ENCODE measurements at regions not wholly inside any gene's neighbourhood (a gene's known extent, or its start where the extent isn't known, plus 50 kb on each side); places are given as distances from the start of the nearest gene placed in this dataset.

DNA sequence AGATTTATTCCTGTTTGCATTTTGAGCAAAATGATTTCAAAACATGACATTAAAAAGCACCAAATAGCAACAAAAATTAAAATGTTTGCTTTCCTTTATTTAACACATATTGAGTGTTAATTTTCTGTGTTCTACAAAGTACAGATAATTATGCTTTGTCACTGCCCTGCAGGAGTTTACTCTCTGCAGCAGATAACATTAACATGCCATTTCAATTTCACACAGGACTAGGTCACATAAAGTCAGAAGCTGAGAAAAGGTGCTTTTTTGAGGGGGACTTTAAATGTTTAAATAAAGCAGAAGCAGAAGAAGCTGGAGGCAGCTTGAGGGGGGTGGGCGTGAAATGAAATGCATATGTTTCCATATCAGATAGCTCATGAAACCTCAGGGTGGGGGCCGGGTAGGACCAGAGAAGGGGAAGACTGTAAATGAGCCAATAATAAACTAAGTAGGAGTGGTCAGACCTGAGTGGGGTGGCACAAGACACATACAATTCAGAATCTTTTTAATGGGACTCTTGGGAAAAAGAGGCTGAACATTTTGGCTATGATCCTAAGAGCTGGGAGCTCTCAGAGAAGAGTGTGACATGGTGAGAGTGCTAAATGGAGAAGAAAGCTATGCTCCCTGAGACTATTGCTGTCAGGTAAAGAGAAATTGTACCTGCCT, 387.5 kb downstream of the FAM170A start:
- DNase-seq = no peak

DNA sequence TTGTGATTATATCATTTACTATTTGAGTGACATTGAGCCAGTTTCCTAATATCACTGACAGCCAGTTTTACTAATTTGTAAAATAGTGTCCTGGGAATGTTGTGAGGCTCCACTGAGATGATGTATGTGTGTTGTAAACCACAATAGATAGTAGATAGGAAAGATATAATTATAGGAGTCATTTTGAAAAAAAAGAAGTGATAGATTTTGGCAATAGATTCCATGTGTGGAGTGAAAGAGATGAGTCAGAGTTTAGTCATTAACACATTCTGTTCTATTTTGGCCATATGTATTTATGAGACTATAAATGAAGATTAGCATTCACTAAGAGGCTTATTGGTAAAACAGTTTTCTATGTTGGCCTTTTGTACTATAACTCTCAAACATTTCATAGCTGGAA, 388.2 kb downstream of the FAM170A start:
- DNase-seq = peak; percentile 37

DNA sequence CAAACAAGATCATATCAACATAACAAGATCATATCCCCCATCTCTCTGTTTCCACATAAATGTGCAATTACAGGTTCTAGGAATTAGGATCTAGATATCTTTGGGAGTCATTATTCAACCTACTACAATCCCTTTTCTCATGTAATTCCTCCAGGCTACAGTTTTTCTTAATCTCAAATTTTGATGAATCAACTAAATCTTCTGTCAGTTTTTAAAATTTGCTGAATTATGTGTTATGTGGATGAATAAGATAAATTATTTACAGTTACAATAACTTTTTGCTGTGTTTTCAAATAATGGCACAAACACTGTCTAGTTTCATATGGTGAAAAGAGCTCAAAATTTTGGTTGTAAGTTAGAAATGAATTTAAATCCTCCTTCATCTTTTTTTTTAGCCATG, 405.8 kb downstream of the FAM170A start:
- DNase-seq = no peak

DNA sequence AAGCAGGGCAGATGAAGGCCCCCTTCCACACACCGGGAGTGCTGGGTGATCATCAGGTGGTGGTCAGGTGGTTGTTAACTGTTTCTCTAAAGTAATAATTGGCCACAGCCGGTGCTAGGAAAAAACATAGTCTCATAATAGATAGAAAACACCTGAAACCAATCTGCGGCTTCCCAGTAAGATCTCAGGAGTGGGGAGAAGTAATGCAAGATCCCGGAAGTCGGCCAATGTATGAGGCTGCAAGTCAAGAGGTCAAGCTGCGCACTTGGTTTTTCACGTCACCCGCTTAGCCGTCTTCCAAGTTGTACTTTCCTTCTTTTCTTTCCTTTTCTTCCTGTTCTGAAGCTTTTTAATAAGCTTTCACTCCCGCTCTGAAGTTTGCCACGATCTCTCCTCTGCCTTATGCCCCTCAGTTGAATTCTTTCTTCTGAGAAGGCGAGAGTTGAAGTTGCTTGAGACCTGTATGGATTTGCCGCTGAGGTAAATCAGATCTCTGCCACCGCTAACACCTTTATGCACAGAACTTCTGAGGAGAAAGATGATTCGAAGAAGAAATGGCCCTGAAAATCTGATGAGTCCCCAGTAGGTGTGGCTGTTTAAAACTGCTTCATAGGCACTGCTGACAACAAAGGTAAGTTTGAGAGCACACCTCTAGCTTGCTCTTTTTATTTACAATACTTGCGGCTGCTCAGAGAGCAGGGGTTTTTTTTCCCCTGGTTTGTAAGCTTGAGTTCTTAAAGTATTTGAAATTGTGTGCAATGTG, 406.6 kb downstream of the FAM170A start:
- DNase-seq = no peak

DNA sequence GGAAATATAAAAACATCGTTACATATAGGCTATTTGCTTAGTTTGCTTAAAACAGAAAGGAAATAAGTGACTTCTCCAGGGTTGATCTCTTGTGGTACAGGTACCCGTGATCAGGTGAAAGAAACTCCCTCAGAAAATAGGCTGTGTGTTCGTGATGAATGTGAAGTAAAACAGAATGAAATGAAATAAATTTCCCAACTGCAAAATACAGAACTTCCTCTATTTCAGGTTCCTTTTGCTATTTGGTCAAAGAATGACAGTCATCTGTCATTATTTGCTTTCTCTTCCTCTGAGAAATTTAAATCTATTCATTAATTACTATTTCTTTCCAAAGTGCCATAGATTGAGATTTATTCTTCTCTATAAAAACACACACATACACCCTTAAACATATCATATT, 408.1 kb downstream of the FAM170A start:
- peak; percentile 77 for DNase-seq

DNA sequence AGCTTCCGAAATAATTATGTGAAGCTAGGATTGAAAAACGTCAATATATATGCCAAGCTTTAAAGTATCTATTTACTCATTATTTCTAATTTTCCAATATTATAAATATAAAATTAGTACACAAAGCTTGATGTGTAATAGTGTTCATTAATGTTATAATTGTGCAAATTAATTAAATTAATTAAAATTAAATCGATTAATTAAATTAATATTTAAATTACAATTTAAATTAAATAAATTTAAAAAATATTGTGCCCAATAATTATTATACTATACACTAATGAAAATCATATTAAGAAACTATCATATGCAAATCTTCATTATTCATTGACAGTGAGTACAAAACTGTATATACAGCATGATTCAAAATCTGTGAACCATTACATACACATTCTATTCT, 409.8 kb downstream of the FAM170A start:
- no peak for DNase-seq

DNA sequence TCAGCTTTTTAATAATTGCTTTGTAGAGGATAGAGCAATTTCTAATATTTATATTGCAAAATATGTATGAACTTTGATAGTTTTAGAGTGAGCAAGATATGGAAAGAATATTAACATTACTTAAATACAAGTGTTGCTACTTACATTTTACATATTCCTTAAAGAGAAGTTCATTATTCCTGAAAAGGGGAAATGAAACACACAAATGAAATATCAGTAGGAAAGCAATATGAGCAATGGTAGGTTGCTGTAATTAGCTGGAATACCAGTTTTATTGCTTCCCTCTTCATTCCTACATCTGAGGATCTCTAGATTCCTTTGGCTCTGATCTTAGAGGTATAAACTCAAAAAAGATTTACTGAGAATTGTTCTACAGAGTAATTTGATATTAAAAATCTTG, 414.1 kb downstream of the FAM170A start:
- peak; percentile 59 for DNase-seq

DNA sequence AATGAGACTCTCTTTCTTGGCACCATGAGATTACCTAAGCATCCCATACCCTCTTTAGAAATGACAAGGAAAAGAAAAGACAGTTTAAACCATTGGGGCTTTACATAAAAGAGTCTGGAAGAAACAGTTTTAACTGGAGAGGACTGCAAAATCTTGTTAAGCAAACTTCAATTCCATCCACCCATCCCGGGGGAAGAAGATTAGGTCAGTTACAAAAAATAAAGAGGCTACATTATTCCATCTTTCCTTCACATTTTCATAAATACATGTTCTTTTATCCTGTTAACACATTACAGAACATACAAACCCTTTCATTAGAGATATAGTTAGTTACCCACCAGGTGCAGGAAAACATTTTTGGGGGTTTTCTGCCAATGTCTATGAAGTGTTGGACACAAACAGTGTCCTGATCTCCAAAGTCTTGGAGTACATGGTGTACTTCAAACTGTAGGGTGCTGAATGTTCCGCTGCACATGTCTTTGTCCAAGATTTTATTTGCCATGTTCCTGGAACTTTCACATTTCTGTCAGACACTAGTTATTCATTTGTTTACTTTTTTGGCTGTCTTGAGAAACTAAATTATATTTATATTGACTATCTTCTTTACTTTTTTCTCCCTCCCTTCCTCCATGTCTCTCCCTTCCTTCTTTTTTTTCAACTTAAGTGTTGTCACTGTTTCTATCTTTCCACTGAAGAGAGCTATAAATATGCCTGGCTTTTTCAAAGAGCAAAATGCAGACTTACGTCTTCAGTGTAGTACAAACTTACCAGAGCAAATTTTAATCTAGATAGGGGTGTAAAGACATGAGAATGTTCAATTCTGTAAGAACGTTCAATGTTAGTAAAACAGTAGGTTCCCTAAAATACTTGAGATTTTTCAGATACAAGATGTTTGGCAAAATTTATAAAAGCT, 410.9 kb upstream of the PRR16 start:
- no peak for DNase-seq

DNA sequence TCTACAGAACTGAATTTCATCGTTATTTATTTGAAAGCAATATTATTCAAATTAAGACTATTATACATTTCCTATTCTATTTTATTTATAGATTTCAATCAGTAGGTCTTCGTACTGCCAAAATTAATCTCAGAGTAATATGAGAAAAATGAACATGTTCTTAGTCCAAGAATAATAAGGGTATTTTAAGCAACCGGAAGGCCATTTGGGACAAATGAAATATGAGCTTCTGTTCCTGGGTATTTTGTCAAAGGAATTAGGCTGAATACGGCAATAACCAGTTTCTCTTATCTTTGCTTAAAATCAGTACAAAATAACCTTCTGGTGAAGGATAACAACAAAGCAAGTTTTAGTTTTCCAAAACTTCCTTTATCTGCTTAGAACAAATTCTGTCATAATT, 410.3 kb upstream of the PRR16 start:
- DNase-seq = no peak

DNA sequence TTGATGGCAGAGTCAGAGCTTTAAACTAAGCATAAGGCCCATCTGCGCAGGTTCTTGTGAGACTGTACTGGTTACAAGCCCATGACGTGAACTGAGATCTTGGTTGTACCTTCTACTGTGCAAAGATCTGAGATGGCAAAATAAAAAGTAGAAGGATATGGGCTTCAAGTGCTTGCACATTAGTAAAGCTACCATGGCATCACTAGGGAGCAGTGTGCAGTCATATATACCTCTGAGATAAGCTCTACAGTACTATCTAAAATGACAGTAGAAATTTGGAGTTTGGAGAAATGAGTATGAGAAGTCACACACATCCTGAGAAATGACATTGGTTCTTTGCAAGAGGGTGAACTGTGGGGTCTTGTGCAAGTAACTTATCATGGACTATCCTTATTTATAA, 408.2 kb upstream of the PRR16 start:
- peak; percentile 43 for DNase-seq

DNA sequence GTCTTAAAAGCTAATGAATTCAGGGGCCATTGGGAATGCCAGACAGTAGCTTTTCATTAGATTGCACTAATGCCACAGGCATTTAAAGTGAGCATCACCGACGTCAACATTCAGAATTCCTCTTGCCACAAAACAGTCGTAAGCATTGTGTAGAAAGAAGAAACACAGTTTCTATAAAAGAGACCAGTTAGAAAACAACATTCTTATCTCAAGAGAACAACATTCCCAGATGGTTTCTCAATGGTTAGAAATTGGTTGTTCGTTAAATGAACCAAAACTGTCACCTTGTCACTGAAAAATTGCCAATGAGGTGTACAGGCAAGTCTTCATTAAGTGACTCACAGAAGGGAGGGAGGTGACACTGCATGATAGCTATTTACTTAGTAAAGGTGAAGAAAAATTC, 401.6 kb upstream of the PRR16 start:
- DNase-seq = no peak

DNA sequence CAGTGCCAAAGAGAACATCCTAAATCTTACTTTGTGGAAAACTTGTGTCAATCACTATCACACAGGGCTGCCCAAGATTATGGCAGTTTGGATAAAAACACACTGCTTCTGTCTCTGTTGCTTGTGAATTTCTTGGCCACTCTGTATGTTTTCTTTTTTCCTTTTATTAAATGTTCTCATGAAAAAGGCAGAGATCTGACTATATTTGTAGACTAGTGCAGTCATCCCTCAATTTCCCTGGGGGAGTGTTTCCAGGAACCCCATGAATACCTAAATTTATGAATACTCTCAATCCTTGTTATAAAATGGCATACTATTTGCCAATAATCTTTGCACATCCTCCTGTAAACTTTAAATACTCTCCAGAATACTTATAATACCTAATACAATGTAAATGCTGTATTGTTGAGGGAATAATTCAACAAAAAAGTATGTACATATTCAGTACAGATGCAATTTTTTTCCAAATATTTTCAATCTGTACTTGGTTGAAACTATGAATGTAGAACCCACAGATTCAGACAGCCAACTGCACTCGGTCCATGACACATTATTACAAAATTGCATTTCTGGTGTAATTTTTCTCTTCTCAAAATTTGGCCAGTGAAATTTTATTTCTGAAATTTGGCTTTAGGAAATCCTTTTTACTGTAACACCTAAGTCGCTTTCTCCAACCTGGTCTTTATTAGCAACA, 391.9 kb upstream of the PRR16 start:
- DNase-seq = no peak

DNA sequence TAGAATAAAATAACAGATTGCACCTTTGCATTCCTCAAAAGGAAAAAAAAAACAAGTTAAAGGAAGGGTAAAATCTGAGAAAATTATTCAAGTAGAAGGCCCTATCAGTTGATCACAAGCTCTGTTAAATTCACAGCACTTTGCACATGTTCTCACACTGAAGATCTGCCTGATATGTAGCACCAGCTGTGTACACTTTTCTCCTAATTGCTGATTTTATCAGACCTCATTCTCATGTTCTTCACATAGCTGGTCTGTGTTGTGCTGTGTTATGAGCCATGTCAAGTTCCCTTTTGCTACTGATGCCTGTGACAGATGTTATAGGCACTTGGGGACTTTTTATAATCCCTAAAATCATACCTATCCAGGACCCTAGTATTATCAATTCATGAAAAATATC, 390.4 kb upstream of the PRR16 start:
- no peak for DNase-seq

DNA sequence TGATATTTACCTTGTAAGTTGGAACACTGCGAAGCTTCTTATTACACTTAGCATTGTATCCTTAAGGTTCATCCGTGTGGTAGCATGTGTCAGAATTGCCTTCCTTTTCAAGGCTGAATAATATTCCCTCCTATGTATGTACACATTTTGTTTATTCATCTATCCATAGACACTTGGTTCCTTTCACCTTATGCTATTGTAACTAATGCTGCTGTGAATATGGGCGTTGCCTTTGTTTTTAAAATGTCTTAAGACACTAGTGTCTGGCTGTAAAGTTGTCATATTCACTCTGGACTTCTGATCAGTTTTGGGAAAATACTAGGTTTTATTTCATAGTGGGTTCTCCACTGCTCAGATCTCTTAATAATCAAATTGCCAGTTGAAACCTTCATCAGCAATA, 383.3 kb upstream of the PRR16 start:
- no peak for DNase-seq

DNA sequence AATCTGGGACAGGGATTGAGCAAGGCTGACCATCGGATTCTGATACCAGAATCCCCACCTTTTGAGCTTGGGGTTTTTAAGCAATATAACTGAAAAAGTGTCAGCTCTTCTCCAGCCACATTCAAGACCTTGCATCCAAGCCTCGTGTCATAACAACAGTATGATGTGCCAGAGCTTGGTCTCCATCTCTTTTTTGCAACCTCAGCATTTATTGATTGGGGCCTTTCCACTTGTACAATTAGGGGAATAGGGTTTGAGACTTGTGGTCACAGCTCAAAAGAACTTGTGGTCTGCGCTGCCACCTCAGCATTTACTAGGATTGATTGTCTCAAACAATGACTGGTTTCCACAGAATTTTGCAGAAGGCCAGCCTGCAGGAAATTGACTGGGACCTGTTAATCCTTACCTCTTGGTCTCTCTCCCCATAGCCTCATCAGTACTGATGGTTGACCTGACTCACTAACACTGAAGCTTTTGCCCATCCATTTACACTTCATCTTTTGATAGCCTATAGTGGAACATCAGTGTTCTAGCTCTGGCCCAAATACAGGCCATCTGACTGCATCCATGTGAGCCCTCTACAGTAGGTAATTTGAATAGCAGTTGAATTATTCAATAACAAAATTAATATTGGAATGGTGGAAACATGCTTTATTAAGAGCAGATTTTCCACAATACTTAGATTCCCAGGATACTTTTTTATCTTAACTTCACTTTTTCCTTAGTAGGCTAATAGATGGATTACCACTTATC, 381.6 kb upstream of the PRR16 start:
- DNase-seq = no peak

DNA sequence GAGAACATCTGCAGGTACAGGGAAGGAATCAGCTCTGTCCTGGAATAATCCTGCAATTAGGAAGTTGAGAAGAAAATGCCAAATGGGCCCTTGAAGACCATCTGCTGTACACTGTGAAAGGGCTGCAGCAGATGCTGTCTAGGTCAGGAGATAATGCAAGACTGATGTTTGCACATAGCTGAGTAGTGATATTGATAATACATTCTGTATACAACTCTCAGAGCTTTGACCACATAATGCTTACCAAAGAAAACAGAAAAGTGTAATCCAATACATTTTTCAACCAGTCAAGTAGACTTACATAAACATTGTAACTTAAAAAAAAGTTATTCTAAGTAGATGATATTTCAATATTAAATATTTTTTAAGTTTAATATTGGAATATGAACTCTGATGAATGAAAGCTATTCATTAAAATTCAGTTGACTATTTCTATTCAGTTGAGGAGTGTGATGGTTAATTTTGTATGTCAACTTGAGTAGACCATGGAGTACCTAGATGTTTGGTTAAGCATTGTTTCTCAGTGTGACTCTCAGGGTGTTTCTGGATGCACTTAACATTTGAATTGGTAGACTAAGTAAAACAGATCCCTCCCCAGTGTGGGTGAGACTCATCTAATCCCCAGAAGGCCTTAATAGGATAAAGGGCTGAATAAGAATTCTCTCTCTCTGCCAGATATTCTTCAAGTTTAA, 380.1 kb upstream of the PRR16 start:
- DNase-seq = no peak

DNA sequence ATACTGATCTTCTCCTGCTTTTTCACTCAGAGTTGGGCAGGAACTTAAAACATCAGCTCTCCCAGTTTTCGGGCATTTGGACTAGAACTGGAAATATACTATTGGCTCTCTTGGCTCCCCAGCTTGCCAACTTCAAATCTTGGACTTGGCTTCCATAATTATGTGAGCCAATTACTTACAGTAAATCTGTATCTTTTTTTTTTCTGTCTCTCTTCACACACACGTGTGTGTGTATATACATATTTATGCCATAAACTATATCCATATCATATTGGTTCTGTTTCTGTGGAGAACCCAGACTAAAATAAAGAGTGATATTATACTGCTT, 379.6 kb upstream of the PRR16 start:
- DNase-seq = no peak

DNA sequence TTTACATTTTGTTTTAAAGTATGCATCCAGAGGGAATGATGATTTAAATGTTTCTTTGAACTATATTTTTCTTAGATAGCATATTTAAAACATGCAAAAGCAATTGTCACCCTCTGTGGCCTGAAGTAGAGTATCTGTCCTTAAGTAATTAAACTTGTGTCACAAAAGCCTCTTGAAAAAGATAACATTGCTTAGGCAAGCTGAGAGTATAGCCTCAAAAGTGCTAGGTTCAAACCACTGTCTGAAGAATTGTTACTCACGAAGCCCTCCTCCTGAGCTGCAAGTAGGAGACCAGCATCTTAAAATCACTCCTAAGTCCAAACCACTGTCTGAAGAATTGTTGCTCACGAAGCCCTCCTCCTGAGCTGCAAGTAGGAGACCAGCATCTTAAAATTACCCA, 378.0 kb upstream of the PRR16 start:
- no peak for DNase-seq

DNA sequence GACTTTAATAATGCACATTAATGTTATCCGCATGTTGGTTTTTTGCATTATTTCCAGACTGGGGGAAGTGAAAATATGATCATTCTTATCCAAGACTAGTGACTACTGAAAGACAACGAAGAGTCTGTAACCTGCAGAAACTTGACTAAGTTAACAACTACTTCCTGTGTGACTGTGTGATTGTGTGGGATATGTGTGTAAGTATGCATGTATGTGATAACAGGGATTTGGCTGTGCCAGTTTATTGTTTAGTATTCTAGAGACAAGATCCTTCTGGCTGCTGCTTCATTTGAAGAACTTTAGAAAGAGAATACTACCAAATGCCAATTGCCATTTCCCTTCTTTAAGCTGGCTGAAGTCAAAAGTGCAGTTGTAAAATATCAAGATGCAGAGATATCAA, 375.7 kb upstream of the PRR16 start:
- peak; percentile 13 for DNase-seq

DNA sequence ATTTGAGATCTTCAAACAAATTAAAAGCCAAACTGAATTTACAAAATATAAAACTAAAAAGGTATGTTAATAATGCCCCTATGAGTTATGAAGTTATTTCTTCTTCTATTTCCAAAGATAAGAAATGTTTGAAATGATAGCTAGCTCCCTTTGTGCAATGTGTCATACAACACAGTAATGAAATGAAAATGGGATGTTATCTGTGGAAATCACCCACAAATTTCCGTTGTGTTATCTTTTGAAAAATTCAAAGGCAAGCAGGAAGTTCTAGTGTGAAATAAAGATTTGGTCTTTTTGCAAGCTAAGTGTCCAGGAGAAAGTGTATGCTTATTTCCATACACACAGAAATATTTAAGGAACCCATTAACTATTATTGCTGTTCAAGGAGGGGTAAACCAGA, 375.3 kb upstream of the PRR16 start:
- peak; percentile 10 for DNase-seq

DNA sequence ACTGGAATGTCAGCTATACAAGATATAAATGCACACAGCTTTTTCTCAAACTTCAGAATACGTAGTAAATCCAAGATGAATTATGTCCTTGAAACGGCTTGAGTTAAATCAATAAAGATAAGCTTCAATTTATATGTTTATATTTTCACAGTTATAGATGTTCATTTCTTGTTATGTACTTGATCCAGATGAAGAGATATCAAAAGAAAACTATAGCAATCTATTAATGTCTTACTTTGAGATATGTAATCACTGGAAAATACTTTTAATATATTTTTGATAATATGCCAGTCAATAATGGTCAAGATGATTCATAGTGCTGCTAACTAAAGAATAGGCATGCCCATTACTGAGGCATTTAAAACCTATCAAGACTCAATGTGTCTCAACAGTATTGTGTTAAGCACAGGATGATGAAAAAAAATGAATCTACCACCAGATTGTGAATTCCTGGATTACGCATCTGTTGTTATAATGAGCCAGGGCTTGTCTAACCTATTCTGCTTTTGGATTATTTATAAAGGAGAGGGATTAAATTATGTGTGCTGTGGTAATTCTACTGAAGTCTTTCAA, 372.6 kb upstream of the PRR16 start:
- no peak for DNase-seq

DNA sequence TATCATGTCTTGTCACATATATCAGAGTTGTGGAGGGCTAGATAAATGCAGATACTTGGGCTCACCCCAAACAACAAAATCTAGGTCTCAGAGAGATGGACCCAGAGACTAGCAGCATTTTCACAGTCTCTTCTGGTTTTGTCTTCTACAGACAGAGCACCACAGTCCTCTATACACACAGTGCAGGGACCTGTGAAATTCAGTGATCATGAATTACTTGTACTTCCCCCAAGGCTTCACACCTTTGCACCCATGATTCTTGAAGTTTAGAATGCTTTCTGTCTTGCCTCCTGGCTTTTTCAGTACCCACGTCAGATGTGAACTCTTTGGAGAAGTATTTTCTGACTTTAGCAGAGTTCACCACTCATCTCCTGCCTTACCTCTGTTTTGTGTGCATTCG, 371.5 kb upstream of the PRR16 start:
- no peak for DNase-seq
